HTR-8/SVneo (cell line): ENCODE measurements at regions not wholly inside any gene's neighbourhood (a gene's known extent, or its start where the extent isn't known, plus 50 kb on each side); places are given as distances from the start of the nearest gene placed in this dataset.
"Not testable (repeated sequence)": the region's sequence is repeated elsewhere in the genome, so short reads cannot be mapped to it uniquely, and the experiment has no call there.

ENCODE experiments used
- DNase-seq: peaks from one replicate; pipeline ENCODE4 v3.0.0; 2011; ENCODE audit warnings: low spot score, mixed read lengths; ENCODE audit not compliant: insufficient read length
- FAIRE-seq: peaks from 2 replicates; lab custom pipeline; 2011; peaks lifted over from hg19 to GRCh38; lab: Jason Lieb, UNC

GRCh38 chr5:152456815-152457443 lies 51.9 kb upstream of the NMUR2 start:
- no peak for FAIRE-seq
- DNase-seq, result no peak

GRCh38 chr5:152462021-152462721 lies 57.1 kb upstream of the NMUR2 start:
- FAIRE-seq (no peak), DNase-seq (no peak)

- FAIRE-seq, result no peak
- DNase-seq, result no peak
These were observed 59.0 kb upstream of the NMUR2 start for GRCh38 chr5:152464048-152464447.

- DNase-seq, result no peak
- no peak for FAIRE-seq
These were observed 60.1 kb upstream of the NMUR2 start for GRCh38 chr5:152465140-152465539.

DNA sequence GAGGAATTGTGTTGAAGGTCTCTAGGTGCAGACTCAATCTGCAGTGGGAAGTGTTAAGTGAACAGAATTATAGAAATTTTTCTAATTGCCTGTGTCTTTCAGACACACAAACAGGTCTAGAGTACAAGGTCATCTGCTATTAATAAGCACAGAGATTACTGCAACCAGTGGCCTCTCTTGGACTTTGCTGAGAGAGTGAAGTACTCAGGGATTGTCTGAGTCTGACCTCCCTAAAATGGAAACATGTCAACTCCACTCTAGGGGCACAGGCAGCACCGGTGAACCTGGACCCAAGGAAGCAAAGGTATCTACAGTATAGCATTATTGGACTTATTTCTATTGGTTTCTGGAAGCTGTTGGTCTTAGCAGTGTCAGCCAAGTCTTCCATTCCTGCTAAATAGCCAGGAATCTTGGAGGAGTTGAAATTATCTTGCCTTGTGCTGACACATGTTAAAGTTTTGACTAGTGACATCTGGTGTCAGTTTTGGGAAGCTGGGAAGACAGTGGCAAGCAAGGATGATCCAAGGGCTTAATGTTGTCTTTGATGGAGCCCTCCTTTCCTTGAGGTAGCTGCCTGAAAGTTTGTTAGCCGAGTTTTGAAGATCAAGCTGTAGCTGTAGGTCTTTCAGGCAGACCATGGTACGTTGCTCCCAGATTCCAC lies 61.1 kb upstream of the NMUR2 start:
- DNase-seq (no peak), FAIRE-seq (no peak)

GRCh38 chr5:152470167-152470566 lies 65.1 kb upstream of the NMUR2 start:
- FAIRE-seq (no peak), DNase-seq (no peak)

DNA sequence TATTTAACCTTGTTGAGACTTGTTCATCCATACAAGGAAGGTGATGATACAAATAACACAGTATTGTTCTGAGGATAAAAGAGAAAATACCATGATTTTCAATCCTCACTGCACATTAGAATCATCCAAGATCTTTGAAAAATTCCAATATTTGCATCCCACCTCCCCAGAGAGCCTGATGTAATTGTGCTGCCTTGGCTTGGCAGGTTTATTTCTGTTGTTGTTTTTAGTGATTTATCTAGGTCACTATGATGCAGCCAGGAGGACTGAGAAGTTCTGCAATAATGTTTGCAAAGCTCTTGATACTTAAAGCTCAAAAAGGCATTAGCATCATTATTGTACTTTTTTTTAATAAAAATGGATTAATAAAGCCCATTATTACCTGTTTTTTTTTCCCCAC lies 67.0 kb upstream of the NMUR2 start:
- no peak for DNase-seq
- no peak for FAIRE-seq

DNA sequence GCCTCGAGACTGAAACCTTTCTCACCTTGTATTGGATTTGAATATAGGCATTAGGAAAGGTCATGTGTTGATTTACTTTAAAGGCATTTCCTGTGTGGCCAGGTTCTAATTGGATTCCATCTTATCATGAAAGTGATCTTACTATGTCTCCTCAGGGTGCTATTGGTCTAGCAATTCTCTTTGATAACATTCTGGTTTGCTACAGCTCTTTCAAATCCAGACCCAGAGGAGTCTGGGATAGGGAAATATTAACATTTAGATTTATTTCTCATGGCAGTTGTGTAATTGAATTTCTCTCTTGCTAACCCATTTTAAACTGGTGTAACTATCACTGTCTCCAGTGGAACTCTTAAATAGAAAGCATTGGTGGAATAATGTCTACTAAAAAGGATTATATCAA lies 69.9 kb upstream of the NMUR2 start:
- DNase-seq (no peak), FAIRE-seq (no peak)

DNA sequence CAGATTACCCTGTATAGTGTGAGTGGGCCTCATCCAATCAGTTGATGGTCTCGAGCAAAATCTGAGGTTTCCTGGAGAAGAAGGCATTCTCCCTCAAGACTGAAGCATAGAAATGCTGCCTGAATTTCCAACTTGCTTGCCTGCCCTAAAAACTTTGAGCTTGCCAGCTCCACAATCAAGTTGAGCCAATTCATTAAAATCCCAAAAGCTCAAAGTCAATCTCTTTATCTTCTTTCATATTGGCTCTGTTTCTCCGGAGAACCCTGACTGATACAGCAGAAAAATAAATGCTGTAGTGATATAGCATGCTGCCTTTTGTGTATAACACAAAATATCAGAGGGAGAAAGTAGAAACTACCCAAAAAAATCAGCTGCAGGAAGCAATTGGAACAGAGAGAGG lies 72.5 kb upstream of the NMUR2 start:
- no peak for FAIRE-seq
- no peak for DNase-seq

- not testable (repeated sequence) for DNase-seq, FAIRE-seq
These were observed 74.8 kb upstream of the NMUR2 start for GRCh38 chr5:152479866-152480265.

DNA sequence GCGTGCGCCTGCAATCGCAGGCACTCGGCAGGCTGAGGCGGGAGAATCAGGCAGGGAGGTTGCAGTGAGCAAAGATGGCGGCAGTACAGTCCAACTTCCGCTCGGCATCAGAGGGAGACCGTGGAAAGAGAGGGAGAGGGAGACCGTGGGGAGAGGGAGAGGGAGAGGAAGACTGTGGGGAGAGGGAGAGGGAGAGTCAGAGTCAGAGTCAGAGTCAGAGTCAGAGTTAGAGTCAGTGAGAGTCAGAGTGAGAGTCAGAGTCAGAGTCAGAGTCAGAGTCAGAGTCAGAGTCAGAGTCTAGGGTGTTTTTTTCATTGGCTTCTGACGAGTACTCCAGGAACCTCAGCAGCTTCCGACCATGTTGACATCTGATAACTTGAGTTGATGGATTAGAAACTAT lies 75.6 kb upstream of the NMUR2 start:
- not testable (repeated sequence) for FAIRE-seq, DNase-seq

GRCh38 chr5:152487130-152487529 lies 82.1 kb upstream of the NMUR2 start:
- DNase-seq (no peak), FAIRE-seq (no peak)

GRCh38 chr5:152488869-152489268 lies 83.8 kb upstream of the NMUR2 start:
- FAIRE-seq, result no peak
- no peak for DNase-seq

DNA sequence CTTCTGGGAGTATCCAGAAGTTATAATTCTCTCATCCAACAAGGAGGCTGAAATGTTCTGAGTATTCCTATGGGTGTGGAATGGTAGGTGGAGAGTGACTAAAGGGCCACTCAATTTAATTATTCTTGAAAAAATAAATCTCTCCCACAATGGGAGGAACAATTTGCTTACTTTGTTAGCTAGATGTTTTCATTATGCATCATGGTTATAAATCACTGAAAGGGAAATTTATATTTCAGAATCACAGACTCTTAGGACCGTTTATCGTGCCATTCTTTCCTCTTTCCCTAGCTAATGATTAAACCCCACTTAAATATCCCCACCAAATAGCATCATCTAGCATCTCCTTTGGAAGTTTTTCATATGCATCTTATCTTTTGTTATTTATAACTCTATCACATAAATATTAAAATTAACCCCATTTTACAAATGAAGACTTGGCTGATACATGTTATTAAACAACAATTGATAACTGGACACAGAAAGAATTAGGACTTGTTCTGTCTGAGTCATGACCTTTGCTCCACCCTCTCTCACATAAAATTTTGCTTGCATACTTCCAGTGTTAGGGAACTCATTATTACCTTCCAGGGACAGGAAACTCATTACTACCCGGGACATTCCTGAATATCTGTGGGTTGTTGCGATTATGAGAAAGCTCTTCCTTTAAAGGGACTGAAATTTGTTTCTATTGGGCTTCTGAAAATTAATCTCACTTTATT lies 94.9 kb upstream of the NMUR2 start:
- DNase-seq (no peak), FAIRE-seq (no peak)

- no peak for DNase-seq
- no peak for FAIRE-seq
These were observed 96.2 kb upstream of the NMUR2 start for GRCh38 chr5:152501294-152501693.

DNA sequence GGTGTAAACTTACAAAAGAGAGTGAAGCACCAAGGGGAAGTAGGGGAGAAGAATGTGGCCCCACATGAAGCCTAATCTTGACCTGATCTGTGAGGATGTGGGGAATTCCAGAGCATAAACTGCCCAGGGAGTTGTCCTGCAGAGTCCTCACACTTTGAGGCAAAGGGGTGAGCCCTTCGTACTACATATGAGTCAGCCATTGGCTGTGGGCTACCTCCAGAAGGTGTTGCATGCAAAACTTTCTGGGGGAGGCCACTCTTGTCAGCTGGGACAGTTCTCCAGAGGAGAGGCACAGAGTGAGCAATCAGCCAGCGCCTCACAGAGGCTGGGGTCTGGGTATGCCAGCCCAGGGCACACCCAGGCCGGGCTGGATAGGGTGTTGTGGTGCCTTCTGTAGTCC lies 98.1 kb upstream of the NMUR2 start:
- no peak for FAIRE-seq
- no peak for DNase-seq

GRCh38 chr5:152505442-152506042 lies 100.5 kb upstream of the NMUR2 start:
- FAIRE-seq, result no peak
- peak; percentile 27 for DNase-seq

DNA sequence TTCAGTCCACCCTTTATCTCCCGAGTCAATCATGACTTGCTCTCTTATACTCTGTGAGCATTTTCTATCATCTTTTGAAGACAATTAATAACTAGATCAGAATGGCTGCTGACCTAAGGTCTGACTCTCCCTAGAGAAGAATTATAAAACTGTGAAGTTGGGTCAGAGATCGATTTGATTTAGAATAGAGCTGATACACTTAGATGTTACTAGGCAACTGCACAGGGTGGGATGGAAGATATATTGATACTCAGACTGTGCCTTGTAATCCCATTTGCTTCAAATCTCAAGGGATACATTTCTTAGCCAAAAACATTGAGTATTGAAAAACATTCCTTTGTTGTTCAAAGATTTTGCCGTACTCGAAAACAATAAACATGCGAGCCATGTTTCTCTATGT lies 106.0 kb upstream of the NMUR2 start:
- DNase-seq (no peak), FAIRE-seq (no peak)

DNA sequence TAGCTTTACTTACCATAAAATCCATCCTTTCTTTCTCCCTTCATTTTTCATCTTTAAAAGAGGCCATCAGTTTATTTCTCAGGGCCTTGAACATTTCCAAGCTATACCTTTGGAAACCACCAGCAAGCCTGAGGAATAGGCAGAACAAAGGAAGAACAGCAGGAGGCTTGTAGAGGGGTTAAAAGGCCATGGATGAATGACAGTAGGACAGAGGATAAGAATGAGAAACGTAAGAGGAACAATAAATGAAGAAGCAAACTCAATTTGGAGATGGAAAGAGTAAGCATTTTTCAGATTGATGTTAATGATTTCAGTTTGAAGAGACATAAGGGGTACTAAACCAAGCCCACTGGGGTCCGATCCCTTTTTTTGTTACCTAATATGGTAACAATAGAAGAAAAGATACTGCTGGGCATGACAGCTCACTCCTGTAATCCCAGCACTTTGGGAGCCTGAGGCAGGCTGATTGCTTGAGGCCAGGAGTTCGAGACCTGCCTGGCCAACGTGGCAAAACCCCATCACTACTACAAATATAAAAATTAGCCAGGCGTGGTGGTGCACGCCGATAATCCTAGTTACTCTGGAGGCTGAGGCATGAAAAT lies 106.6 kb upstream of the NMUR2 start:
- DNase-seq (no peak), FAIRE-seq (no peak)

GRCh38 chr5:152514827-152515397 lies 109.8 kb upstream of the NMUR2 start:
- DNase-seq, result peak; percentile 27
- no peak for FAIRE-seq
